Ovary (tissue), 3 donors: ENCODE measurements at regions not wholly inside any gene's neighbourhood (a gene's known extent, or its start where the extent isn't known, plus 50 kb on each side); places are given as distances from the start of the nearest gene placed in this dataset.

ENCODE experiments used
- CTCF ChIP-seq, 3 donors: fragments of 450-650 bp in 2 of 3; fragments of 200-600 bp in 1 of 3; IDR thresholded peaks; one replicate each; pipeline versions ENCODE4 v1.5.1 to v1.8.0; 2016 to 2022; ENCODE audit warnings: antibody characterized with exemption in 3 of 3, mild to moderate bottlenecking in 1 of 3
- POLR2A ChIP-seq: fragments of 450-650 bp; IDR thresholded peaks from one replicate; pipeline ENCODE4 v1.6.1; 2017; ENCODE audit warnings: antibody characterized with exemption, mild to moderate bottlenecking, moderate library complexity
- donor health status: DM: no; HTN: no; CAD: no.

GRCh38 chr12:75820848-75821578, 210.6 kb downstream of the PHLDA1 start:
- TF ChIP-seq POLR2A = no peak
- TF ChIP-seq CTCF (IDR thresholded peaks at IDR 0.05) = no peak
